ENCODE measurements at regions not wholly inside any gene's neighbourhood (a gene's known extent, or its start where the extent isn't known, plus 50 kb on each side); places are given as distances from the start of the nearest gene placed in this dataset.
"Not testable (repeated sequence)": the region's sequence is repeated elsewhere in the genome, so short reads cannot be mapped to it uniquely, and the experiment has no call there.

DNA sequence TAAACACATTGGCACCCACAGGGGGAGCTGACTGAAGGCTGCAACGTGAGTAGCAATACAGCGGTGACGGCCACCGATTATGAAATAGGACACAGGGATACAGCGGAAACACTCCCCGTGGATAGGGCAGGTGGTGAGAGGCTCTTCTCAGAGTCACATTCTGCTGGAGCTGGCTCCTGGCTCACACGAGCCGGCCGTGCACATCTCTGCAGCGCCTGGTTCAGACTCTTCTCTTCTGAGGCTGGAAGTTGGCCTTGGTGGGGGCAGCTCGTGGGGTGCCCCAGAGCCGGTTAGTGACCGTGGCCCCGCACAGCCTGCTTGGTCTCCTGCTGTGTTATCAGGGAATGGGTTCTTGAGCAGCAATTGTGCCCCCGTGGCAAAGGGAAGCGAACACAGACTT lies 61.3 kb upstream of the EN2 start:
- no peak for DNase-seq (ENCODE audit: low read depth in 2 of 2)

DNA sequence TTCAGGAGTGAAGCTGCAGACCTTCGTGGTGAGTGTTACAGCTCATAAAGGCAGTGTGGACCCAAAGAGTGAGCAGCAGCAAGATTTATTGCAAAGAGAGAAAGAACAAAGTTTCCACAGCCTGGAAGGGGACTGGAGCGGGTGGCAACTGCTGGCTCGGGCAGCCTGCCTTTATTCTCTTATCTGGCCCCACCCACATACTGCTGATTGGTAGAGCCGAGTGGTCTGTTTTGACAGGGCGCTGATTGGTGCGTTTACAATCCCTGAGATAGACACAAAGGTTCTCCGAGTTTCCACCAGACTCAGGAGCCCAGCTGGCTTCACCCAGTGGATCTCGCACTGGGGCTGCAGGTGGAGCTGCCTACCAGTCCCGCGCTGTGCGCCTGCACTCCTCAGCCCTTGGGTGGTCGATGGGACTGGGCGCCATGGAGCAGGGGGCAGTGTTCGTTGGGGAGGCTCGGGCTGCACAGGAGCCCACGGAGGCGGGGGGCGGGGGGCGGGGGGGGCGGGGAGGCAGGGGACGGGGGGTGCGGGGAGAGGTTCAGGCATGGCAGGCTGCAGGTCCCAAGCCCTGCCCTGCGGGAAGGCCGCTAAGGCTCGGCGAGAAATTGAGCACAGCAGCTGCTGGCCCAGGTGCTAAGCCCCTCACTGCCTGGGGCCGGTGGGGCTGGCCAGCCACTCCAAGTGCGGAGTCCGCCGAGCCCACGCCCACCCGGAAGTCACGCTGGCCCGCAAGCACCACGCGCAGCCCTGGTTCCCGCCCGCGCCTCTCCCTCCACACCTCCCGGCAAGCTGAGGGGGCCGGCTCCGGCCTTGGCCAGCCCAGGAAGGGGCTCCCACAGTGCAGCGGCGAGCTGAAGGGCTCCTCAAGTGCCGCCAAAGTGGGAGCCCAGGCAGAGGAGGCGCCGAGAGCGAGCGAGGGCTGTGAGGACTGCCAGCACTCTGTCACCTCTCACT lies 59.9 kb upstream of the EN2 start:
- not testable (repeated sequence) for DNase-seq (ENCODE audit: low read depth in 2 of 2)

DNA sequence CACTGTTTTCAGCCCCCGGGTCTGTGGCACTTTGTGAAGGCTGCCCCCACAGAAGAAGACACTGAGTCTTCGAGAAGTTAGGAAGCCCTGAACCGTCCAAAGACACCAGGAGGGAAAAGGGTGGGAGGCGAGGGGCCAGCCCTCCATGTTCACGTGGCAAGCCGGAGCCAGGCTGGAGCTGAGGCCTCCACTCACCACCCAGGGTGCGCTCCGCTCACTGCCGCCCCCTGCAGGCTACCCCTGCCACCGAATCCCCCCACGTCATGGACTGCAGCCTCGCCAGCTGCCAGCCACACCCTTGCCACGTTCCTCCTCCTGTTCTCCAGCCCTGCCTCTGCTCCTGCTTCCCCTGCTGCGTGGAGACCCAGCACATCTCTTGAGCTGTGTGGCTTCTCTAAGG lies 59.0 kb upstream of the EN2 start:
- no peak for DNase-seq (ENCODE audit: low read depth in 2 of 2)

DNA sequence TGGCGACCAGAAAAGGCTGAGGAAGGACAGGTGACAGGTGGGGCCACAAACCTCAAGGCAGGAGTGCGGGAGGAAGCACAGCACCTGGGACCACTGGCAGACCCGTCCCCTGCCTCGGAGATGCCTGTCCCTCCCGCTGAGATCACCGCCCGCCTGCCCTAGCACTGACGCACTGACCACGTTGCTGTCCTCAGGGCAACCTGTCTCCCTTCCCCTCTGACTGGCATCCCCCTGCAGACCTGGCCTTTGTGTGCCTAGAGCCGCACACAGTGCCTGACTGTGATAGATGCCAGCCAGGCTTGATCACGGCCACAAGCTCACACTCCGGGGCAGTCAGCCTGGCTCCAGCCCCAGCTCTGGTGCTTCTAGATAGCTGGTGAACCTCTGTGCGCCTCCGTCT lies 58.4 kb upstream of the EN2 start:
- DNase-seq (ENCODE audit: low read depth in 2 of 2) = no peak

DNA sequence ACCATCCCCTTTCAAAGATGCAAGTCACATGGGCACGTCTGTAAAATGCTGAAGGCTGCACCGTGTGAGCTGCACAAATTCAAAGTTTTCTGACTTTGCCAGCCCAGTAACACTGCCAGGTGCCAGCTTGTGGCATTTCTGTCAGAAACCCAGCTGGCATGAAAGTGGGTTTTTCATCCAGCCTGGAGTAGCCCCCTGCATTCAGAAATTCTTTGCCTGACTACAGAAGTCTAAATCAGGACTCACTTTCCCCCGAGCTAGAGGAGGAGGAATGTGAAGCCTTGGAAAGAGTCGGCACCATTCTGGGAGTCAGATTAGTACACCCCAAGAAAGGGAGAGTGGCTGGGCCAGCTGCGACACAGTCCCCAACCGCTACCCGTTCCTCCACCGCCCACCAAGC lies 56.7 kb upstream of the EN2 start:
- no peak for DNase-seq (ENCODE audit: low read depth in 2 of 2)

DNA sequence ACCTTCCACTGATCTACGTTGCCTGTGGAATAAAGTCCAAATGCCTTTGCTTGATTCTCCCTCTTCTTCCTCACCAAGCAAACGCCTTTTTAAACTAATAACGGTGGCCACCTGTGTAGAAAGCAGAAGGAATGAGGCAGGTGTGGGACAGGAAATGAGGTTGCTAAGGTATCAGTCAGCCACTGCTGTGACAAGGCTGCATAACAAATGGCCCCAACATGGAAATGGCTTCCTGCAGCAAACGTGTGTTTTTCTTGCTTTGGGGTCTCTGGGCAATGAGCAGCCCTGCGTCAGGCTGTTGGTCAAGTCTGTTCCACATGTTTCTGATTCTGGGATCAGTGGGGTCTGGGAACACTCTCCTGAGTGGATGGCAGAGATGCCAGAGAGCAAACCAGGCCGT lies 56.0 kb upstream of the EN2 start:
- DNase-seq (ENCODE audit: low read depth in 2 of 2) = no peak

DNA sequence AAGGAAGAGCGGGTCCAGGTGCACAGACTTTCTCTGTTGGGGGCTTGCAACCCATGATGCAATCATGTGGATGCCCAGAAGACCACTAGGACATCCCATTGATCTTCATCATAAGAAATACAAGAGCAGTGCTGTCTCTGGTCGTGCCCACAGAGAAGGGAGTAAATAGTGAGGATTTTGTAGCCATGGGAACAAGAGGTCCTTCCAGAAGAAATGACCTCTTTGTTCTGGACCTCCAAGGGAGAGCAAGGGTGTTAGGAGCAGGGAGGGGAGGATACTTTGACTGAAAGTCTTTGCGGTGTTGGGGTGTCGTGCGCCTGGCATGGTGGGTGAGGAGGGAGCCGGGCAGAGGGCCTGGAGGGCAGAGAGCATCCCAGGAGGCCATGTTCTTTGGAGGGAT lies 55.0 kb upstream of the EN2 start:
- no peak for DNase-seq (ENCODE audit: low read depth in 2 of 2)

DNA sequence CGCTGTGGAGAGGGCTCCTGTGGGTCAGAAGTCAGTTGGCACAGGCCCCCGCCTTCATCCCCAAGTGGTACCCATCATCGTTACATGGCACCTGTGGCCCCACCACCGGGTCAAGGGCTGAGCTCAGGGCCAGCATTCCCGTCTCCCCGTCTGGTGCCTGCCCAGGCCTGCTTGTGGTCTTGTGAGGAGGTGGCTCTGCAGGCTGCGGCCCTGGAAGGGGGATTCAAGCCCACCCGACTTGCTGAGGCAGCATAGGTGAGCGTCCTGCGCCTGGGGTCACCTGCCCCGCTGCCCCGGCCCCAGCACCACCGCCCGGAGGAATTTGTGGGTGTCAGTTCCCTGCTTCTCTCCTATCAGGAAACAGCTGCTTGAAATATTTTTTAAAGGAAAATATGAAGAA lies 53.0 kb upstream of the EN2 start:
- DNase-seq (ENCODE audit: low read depth in 2 of 2) = no peak

DNA sequence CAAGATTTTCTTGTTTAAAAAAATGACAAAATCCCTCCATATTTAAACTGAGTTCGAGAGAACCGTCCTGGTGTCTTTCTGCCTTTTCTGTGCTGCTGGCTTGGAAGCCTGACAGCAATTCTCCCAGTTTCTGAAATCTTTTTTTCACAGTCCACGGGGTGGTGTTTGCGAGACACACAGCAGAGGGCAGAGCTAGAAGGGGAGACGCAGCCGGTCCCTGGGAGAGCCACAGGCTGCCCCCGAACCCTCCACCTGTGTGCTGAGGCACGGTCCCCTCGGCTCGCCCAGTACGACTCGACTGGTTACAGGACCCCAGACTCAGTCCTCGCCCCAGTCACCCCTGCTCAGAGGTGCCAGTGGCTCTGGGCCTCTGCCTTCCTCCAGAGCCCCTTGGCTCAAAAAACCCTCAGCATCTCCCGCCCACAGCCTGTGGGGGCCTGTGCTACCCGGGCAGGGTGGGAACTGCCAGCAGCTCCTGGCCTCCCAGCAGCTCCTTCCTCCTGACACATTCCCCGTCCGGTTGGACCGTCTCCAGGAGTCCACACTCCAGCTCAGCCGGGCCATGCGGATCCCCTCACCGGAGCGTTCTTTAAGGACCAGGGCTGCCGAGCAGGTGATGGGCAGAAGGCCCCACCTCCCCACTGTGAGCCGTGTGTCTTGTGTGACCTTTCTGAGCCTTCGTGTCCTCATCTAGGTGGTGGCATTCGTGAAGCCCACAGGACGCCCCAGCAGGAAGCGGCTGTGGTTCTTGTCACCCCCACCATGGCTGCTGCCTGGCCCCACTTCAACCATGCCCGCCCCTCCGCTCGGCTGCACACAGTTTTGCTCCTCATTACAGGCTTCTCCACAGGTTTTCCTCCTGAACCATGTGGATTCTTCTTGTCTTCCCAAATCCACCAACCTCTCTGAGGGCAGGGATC lies 52.3 kb upstream of the EN2 start:
- DNase-seq (ENCODE audit: low read depth in 2 of 2) = peak in 1 of 2 donors; percentile 4

DNA sequence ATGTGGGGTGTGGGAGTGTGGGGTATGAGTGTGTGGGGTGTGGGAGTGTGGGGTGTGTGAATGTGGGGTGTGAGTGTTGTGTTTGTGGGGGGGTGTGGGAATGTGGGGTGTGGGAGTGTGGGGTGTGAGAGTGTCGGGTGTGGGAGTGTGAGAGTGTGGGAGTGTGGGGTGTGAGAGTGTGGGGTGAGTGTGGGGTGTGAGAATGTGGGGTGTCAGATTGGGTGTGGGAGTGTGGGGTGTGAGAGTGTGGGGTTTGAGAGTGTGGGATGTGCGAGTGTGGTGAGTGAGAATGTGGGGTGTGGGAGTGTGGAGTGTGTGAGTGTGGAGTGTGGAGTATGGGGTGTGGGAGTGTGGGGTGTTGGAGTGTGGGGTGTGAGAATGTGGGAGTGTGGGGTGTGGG lies 50.1 kb upstream of the EN2 start:
- no peak for DNase-seq (ENCODE audit: low read depth in 2 of 2)
